ENCODE measurements at regions not wholly inside any gene's neighbourhood (a gene's known extent, or its start where the extent isn't known, plus 50 kb on each side); places are given as distances from the start of the nearest gene placed in this dataset.

DNA sequence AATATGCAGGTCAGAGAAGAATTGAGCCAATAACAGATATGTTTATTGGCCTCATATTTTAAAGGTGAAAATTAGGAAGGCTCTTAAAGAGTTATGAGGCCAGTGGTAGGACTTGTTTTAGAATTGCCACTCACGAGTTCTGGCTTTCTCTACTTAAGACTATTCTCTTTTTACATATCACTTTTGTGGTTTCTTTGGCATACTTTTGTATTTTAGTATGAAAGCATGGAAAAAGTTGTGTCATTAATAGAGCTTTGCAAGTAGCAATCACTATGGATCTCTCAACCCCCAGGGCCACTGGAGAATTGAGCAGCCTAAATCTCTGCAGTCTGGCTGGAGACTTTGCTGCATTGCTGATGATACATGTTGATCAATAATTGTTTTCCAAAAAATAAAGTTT is 64.6 kb upstream of the SOX21 start:
- H3K4me3 Mint-ChIP-seq = no peak overlapping the region
- no peaks in the 10 kb centered on the region for H3K4me1 Mint-ChIP-seq (ENCODE audit: low read depth)
- no peak overlapping the region for H3K27ac Mint-ChIP-seq
- no peaks in the 10 kb centered on the region for H3K36me3 Mint-ChIP-seq (ENCODE audit: low read depth)
- no peaks in the 10 kb centered on the region for H3K9me3 Mint-ChIP-seq
- H3K27me3 Mint-ChIP-seq = no peaks in the 10 kb centered on the region
- intact Hi-C loops (cut with micrococcal nuclease) = no loop called here

DNA sequence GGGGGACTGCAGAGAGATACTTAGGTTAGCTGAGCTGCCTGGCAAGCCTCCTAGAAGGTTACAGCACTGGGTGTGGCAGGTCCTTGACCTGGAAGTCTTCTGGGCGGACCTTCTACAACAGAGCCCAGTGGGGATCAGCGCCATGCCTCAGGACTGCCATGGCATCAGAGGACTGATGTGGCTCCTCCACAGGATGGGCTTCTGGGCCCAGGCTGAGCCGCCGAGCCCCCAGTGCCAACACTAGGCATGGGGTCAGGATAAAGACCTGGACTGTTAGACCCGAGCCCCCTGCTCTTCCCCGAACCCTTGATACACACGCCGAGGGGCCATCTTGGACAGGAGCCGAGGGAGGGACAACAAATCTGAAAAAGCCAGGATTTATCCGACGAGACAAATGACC is 64.0 kb upstream of the SOX21 start:
- H3K36me3 Mint-ChIP-seq (ENCODE audit: low read depth) = no peaks in the 10 kb centered on the region
- H3K4me1 Mint-ChIP-seq (ENCODE audit: low read depth) = no peaks in the 10 kb centered on the region
- H3K9me3 Mint-ChIP-seq = no peaks in the 10 kb centered on the region
- H3K27ac Mint-ChIP-seq = no peak overlapping the region
- intact Hi-C loops (cut with micrococcal nuclease) = no loop called here
- no peaks in the 10 kb centered on the region for H3K27me3 Mint-ChIP-seq
- no peak overlapping the region for H3K4me3 Mint-ChIP-seq

DNA sequence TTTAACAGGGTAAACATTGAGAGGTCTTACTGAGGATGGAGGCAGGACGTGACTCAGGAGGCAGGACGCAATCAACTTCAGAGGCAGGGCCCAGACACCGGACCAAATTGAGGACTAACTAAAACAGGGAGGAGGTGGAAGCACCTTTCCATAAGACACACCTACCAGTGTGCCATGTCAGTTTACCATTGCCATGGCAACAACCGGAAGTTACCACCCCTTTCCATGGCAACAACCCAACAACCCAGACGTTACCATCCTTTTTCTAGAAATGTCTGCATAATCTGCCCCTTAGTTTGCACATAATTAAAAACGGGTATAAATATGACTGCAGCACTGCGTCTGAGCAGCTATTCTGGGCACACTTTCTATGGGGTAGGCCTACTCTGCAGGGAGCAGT is 53.5 kb upstream of the SOX21 start:
- H3K36me3 Mint-ChIP-seq (ENCODE audit: low read depth) = no peaks in the 10 kb centered on the region
- no peak overlapping the region for H3K27ac Mint-ChIP-seq
- H3K27me3 Mint-ChIP-seq = no peaks in the 10 kb centered on the region
- H3K4me1 Mint-ChIP-seq (ENCODE audit: low read depth) = no peaks in the 10 kb centered on the region
- H3K9me3 Mint-ChIP-seq = peaks cover 5% of the 10 kb centered on the region
- intact Hi-C loops (cut with micrococcal nuclease) = no loop called here
- H3K4me3 Mint-ChIP-seq = no peak overlapping the region

DNA sequence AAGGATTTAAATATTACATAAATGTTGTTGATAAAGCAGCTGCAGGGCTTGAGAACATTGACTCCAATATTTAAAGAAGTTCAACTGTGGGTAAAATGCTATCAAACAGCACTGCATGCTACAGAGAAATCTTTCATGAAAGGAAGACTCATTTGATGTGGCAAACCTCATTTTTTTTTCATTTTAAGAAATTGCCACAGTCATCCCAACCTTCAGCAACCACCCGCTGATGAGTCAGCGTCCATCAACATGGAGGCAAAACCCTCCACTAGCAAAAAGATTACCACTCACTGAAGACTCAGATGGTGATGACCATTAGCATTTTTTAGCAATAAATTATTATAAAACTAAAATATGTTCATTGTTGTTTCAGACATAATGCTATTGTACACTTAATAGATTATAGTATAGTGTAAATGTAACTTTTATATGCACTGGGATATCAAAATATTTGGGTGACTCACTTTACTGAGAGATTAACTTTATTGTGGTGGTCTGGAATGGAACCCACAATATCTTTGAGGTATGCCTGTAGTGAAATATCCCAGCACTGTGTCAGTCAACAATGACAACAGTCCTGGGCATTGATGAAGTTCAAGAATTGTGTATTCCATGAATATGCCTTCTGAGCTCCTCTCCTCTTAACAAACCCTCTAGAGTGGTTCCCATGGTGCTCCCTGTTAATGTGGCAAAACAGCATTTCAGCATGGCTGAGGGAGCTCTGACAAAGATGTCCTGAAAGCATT is 52.4 kb upstream of the SOX21 start:
- peaks cover 5% of the 10 kb centered on the region for H3K9me3 Mint-ChIP-seq
- H3K4me1 Mint-ChIP-seq (ENCODE audit: low read depth) = no peaks in the 10 kb centered on the region
- H3K4me3 Mint-ChIP-seq = no peak overlapping the region
- no peak overlapping the region for H3K27ac Mint-ChIP-seq
- no peaks in the 10 kb centered on the region for H3K36me3 Mint-ChIP-seq (ENCODE audit: low read depth)
- H3K27me3 Mint-ChIP-seq = no peaks in the 10 kb centered on the region
- intact Hi-C loops (cut with micrococcal nuclease) = no loop called here
